GM18526 (cell line): ENCODE measurements at regions not wholly inside any gene's neighbourhood (a gene's known extent, or its start where the extent isn't known, plus 50 kb on each side); places are given as distances from the start of the nearest gene placed in this dataset.

Experiments used
- POLR2A ChIP-seq: IDR thresholded peaks from 3 replicates; pipeline ENCODE4 v1.6.1; 2011; ENCODE audit not compliant: insufficient read length; ENCODE audit errors: extremely low read depth

DNA sequence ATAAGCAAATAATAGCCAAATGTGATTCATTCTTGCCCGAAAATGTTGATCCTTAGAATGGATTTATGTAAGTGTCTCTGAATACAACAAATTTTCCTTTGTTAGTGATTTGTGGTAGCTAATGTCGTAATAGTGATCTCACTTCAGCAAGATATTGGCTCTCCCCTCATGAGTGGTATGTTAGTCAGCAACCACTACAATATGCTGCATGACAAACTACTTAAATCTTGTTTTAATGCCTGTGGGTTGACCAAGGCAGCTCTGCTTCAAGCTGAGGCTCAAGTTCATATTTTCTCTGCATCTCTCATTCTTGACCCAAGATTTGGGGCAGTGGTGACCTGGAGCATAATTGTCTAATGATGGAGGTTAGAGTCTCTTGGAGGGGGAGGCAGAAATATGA, 49.8 kb upstream of the GALNT15 start:
- no peak for TF ChIP-seq POLR2A
